ENCODE measurements at regions not wholly inside any gene's neighbourhood (a gene's known extent, or its start where the extent isn't known, plus 50 kb on each side); places are given as distances from the start of the nearest gene placed in this dataset.
"Not testable (repeated sequence)": the region's sequence is repeated elsewhere in the genome, so short reads cannot be mapped to it uniquely, and the experiment has no call there.

GRCh38 chr6:19562468-19562867 lies 274.7 kb upstream of the ID4 start:
- DNase-seq = no peak

DNA sequence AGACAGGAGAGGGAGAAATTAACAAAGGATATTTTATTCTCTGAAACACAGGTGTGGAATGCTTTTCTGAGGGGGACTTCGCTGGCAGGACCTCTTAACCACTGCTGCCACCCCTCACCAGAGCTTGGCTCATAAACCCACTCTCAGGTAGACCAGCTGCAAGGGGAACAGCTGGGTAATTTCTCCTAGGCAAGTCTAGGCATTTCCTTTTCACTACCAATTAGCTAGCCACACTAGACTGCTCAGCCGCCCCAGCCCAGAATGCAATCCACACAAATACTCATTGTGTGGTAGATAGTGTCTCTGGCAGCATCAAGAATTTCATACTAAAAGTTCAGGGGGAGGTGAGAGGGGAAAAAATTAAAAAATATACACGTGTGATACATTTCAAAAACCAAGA lies 267.6 kb upstream of the ID4 start:
- DNase-seq = no peak

GRCh38 chr6:19571176-19571575 lies 266.0 kb upstream of the ID4 start:
- no peak for DNase-seq

DNA sequence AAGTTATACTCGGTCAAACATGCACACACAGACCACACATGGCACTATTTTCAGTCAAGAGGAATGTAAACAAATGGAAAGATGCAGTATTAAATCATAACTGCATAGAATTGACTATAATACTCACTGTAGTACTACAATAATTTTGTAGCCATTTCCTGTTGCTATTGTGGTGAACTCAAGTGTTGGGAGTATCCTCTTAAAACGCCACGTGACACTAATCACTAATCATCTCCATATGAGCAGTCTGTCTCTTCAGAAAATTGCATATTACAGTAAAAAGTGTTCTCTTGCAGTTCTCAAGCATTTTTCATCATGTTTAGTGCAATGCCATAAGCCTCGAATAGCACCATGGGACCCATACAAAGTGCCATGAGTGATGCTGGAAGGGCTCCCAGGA lies 258.7 kb upstream of the ID4 start:
- DNase-seq = no peak

GRCh38 chr6:19584207-19584606 lies 253.0 kb upstream of the ID4 start:
- not testable (repeated sequence) for DNase-seq

DNA sequence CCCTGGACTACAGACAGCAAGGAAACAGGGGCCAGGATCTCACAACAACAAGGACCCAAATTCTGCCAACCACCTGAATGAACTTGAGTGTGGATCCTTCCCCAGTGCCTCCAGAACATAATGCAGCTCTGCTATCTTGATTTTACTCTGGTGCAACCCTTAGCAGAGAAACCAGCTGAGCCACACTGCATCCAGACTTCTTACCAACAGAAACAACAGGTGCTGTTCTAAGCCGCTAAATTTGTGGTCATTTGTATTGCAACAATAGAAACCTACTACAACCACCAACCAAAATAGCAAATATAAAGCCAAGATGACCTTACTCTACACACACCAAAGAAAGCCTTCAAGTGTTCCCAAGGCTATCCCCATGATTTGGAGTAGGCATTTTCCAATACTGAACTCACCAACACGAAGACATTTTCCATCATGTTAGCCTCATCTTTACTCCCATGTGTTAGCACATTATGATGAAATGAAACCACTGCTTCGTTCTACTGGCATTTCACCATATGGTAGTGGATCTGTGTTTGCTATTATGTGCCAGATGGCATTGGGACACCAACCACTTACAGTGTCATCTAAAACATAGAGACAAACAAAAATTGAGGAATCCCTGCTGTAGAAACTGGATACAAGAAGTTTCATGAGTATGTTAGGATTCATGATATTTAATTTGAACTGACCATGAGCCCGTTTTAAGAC lies 249.8 kb upstream of the ID4 start:
- DNase-seq = no peak

DNA sequence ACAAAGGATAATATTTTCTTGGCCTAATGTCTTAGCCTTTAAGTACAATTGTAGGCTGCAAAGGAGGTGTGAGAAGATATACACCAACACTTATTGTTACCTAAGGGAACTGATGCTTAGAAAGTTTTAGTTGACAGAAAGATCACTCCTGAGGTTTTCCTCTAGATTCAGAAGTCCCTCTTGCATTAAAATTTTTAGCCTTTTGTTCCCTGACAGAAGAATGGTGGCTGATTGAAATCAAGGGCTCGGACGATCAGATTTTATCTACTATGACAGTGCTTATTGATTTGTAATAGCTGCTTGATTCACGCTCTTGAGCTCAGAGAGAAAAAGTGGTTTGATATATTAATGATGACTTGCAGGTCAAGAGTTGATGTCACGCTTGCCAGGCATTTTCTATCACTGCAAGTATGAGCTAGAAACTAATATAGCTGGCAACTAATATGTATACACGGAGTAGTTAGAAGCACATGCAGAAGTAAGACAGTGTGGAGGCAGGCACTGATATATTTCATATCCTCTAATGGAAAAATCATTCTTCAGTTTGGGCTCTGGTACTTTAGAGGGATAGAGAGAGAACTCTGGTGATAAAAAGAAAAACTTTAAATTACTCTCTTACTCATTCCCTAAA lies 246.6 kb upstream of the ID4 start:
- no peak for DNase-seq

- no peak for DNase-seq
Measured at GRCh38 chr6:19597809-19598320, 239.3 kb upstream of the ID4 start.

- DNase-seq = no peak
Measured at GRCh38 chr6:19599796-19600464, 237.2 kb upstream of the ID4 start.

DNA sequence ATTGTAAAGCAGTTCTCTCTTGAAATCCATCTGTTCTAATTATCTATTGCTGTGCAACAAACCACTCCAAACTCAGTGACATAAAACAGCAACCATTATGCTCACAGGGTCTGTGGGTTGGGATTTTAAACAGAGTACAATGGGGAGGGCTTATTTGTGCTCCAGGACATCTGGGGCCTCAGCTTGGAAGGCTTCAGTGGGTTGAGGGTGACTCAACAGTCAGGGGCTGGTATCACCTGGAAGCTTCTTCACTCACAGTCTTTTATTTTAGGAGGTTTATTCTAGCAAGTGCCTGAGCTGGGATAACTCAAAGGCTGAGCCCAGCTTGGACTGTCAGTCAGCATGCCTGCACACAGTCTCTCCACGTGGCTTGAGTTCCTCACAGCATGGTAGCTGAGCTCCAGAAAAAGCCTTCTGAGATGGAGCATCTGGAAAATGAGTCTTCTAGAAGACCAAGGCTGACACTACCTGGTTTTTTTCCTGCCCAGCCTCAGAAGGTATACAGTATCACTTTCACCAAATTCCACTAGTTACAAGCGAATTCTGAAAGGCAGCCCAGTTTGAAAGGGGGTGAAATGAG lies 234.6 kb upstream of the ID4 start:
- no peak for DNase-seq

GRCh38 chr6:19603721-19604120 lies 233.4 kb upstream of the ID4 start:
- DNase-seq = no peak

- DNase-seq = no peak
Measured at GRCh38 chr6:19605624-19606023, 231.5 kb upstream of the ID4 start.

DNA sequence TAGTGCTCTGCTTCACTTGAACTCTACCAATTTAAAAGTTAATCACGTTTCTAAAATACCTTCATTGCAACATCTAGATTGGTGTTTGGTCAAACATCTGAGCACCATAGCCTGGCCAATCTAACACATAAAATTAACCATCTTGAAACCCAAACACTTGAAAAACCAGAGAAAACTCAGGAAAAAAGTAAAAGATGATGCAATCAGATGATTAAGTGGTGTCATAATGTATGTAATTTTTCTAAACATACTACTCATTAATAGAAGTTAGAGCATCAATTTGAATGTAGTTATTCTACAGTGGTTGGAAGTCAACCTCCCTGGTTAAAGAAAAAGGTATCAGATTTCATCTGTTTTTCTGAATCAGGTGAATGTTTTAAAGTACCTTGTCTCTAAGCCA lies 228.6 kb upstream of the ID4 start:
- no peak for DNase-seq

DNA sequence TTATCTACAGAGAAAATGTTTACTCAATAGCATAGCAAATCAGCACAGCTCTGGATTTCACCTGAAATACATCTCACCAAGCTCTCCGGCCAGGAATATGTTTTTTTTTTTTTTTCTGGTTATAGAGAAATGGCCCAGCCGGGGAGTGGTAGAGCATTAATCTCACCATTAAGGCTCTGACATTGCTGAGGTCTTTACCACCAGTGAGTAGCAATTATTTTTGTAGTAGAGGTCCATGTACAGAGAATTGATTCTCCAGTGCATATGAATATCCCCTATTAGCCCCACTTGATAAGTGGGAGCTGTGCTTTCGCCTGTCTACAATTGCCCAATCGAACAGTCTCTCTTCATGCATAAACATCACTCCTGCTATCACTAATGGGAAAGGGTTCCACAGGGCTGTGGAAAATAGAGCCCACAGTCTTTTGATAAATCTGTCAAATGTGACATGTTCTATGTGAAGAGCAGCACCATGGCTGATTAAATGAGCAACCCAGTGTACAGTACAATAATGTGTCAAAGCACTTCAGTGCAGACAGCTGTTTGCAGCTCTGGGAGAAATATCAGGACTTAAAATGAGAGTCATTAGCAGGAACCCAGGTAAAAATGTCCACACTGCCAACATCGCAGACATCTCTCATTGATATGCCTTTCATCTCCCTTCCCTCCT lies 227.1 kb upstream of the ID4 start:
- no peak for DNase-seq

- DNase-seq = not testable (repeated sequence)
Measured at GRCh38 chr6:19612672-19613466, 224.3 kb upstream of the ID4 start.

DNA sequence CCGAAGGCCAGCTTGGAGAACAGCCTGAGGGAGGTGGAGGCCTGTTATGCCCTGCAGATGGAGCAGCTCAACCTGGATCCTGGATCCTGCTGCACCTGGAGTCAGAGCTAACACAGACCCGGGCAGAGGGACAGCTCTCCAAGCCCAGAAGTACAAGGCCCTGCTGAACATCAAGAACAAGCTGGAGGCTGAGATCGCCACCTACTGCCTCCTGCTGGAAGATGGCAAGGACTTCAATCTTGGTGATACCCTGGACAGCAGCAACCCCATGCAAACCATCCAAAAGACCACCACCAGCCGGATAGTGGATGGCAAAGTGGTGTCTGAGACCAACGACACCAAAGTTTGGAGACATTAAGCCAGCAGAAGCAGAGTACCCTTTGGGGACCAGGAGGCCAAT lies 223.5 kb upstream of the ID4 start:
- no peak for DNase-seq

DNA sequence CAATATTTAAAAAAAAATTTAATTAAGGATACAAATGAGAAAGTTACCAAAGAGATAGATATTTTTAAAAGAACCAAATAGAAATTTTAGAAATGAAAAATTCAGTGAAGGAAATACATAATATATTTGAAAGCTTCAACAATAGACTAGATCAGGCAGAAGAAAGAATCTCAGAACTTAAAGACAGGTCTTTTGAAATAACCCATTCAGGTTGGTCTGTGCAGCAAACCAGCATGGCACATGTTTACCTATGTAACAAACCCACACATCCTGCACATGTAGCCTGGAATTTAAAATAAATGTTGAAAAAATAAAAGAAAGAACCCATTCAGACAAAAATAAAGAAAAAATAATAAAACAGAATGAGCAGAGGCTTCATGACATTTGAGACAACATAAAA lies 221.1 kb upstream of the ID4 start:
- no peak for DNase-seq

GRCh38 chr6:19632230-19632629 lies 204.9 kb upstream of the ID4 start:
- DNase-seq = no peak

- no peak for DNase-seq
Measured at GRCh38 chr6:19632786-19633185, 204.4 kb upstream of the ID4 start.

DNA sequence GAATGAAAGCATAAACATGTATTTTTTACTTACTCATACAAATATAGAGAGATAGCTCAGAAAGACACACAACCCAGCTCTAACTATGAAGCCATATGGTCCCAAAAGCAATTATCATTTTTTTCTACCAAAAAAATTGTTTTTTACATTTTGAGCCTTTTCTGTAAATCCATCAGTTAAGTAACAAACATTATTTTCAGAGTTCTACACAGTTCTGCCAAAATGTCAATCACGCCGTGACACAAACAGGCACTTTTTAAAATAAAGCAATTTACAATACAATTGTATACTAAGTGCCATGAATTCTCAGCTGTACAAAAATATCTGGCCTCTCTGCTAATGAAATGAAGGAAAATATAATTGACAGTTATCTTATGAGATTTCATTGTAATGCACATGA lies 201.4 kb upstream of the ID4 start:
- DNase-seq = no peak

DNA sequence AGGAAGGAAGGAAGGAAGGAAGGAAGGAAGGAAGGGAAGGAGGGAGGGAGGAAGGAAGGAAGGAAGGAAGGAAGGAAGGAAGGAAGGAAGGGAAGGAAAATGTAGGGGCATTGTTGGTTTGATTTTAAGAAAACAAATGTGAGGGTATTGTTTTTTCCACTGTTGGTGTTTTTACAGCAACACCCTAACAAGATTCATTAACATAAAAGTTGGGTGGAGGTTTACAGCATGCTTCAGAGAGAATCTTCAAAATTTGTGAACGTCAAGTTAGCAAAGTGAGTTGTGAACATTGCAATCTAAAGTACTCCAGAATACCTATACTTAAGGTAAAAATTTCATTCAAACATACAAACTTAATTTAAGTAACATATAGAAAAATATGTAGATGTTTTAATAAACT lies 200.2 kb upstream of the ID4 start:
- no peak for DNase-seq

GRCh38 chr6:19638931-19639330 lies 198.2 kb upstream of the ID4 start:
- no peak for DNase-seq
